ENCODE measurements at regions not wholly inside any gene's neighbourhood (a gene's known extent, or its start where the extent isn't known, plus 50 kb on each side); places are given as distances from the start of the nearest gene placed in this dataset.

GRCh38 chr5:116759860-116760640 lies 185.4 kb upstream of the SEMA6A start:
- ATAC-seq, result no peak; a peak in 1 of 6 replicates
- CTCF ChIA-PET, result interaction anchor here (0.6 kb wide), 1 partner anchor 98 kb away, joined by 3 read pairs; no protein-coding TSS in a partner anchor
- no peak overlapping the region for H3K4me2 ChIP-seq
- H3K4me1 ChIP-seq, result no peaks in the 10 kb centered on the region
- WGBS (ENCODE audit: missing lambda C conversion rate), result 59% methylated on average over 10 of the region's 10 CpGs
- DNase-seq (ENCODE audit: low read depth in 1 of 2, low spot score in 1 of 2), result no peak
- H3K9me3 ChIP-seq, result no peaks in the 10 kb centered on the region
- POLR2A ChIA-PET, result no interaction called here
- no peak overlapping the region for H3K4me3 ChIP-seq
- no peak for TF ChIP-seq RARB (CRISPR knock-in tag; IDR thresholded peaks at IDR 0.05)
- no peak for TF ChIP-seq ATOH8 (CRISPR knock-in tag; IDR thresholded peaks at IDR 0.05; ENCODE audit: low read depth)
- no peak for TF ChIP-seq ZSCAN20 (CRISPR knock-in tag; IDR thresholded peaks at IDR 0.05)
- no peak for TF ChIP-seq EP300 (IDR thresholded peaks at IDR 0.05)
- FAIRE-seq, result no peak
- no peak overlapping the region for H3K27ac ChIP-seq

GRCh38 chr5:116757326-116757725 lies 182.7 kb upstream of the SEMA6A start:
- ATAC-seq, result no peak
- H3K4me2 ChIP-seq, result no peak overlapping the region
- no peak overlapping the region for H3K27ac ChIP-seq
- 0% methylated on average over 1 of the region's 1 CpG for WGBS (ENCODE audit: missing lambda C conversion rate)
- TF ChIP-seq ZC3H11A (IDR thresholded peaks at IDR 0.05) (no peak), ZFP36 (IDR thresholded peaks at IDR 0.05; ENCODE audit: borderline replicate concordance, partially characterized antibody) (no peak), POLR2A (IDR thresholded peaks at IDR 0.05; ENCODE audit: low read length) (no peak), ATOH8 (CRISPR knock-in tag; IDR thresholded peaks at IDR 0.05; ENCODE audit: low read depth) (no peak), EHMT2 (IDR thresholded peaks at IDR 0.05; ENCODE audit: low read depth) (no peak), RCOR1 (IDR thresholded peaks at IDR 0.05; ENCODE audit: low read depth, low read length) (no peak)
- no peaks in the 10 kb centered on the region for H3K9me3 ChIP-seq
- CTCF ChIA-PET, result no interaction called here
- no peaks in the 10 kb centered on the region for H3K4me1 ChIP-seq
- POLR2A ChIA-PET, result no interaction called here
- FAIRE-seq, result no peak
- no peak overlapping the region for H3K4me3 ChIP-seq
- no peak for DNase-seq (ENCODE audit: low read depth in 1 of 2, low spot score in 1 of 2)

- H3K27ac ChIP-seq, result no peak overlapping the region
- FAIRE-seq, result no peak
- DNase-seq (ENCODE audit: low read depth in 1 of 2, low spot score in 1 of 2), result no peak
- no peak overlapping the region for H3K4me2 ChIP-seq
- 0% methylated on average over 1 of the region's 1 CpG for WGBS (ENCODE audit: missing lambda C conversion rate)
- no peaks in the 10 kb centered on the region for H3K4me1 ChIP-seq
- ChIA-PET POLR2A (no interaction called here), CTCF (no interaction called here)
- H3K9me3 ChIP-seq, result no peaks in the 10 kb centered on the region
- no peak for ATAC-seq
- TF ChIP-seq HDAC2 (IDR thresholded peaks at IDR 0.05) (no peak), EHMT2 (IDR thresholded peaks at IDR 0.05; ENCODE audit: low read depth) (no peak), E2F6 (IDR thresholded peaks at IDR 0.05; ENCODE audit: borderline replicate concordance, low read depth) (no peak), MAFK (IDR thresholded peaks at IDR 0.05; ENCODE audit: partially characterized antibody) (no peak), ELK1 (IDR thresholded peaks at IDR 0.05; ENCODE audit: low read depth, low read length) (no peak), ESRRA (IDR thresholded peaks at IDR 0.05; ENCODE audit: borderline replicate concordance, low read length) (no peak), MAX (IDR thresholded peaks at IDR 0.05) (no peak), HOXB13 (CRISPR knock-in tag; IDR thresholded peaks at IDR 0.05; ENCODE audit: low read depth) (no peak), RARB (CRISPR knock-in tag; IDR thresholded peaks at IDR 0.05) (no peak), MAZ (IDR thresholded peaks at IDR 0.05; ENCODE audit: borderline replicate concordance, low read depth, low read length) (no peak), TP53 (CRISPR knock-in tag; IDR thresholded peaks at IDR 0.05) (no peak), ZFP36 (IDR thresholded peaks at IDR 0.05; ENCODE audit: borderline replicate concordance, partially characterized antibody) (no peak), FOXS1 (CRISPR knock-in tag; IDR thresholded peaks at IDR 0.05) (no peak), ZSCAN20 (CRISPR knock-in tag; IDR thresholded peaks at IDR 0.05) (no peak), SMC3 (IDR thresholded peaks at IDR 0.05) (no peak), RAD21 (conservative IDR thresholded peaks at IDR 0.05 in 1 of 2, IDR thresholded peaks at IDR 0.05 in 1 of 2) (no peak), CHD2 (IDR thresholded peaks at IDR 0.05; ENCODE audit: low read length, partially characterized antibody) (no peak), EHF (CRISPR knock-in tag; IDR thresholded peaks at IDR 0.05) (no peak)
- no peak overlapping the region for H3K4me3 ChIP-seq
These were observed 181.9 kb upstream of the SEMA6A start for GRCh38 chr5:116756531-116756930.
